SIG-M5 treated with dmso at 0.1 percent for 504 hours (cell line): ENCODE measurements at regions not wholly inside any gene's neighbourhood (a gene's known extent, or its start where the extent isn't known, plus 50 kb on each side); places are given as distances from the start of the nearest gene placed in this dataset.

Experiments used
- DNase-seq: peaks from one replicate; lab custom pipeline; 2025; ENCODE audit not compliant: unreplicated experiment; lab: John Stamatoyannopoulos, UW

- no peak for DNase-seq
These were observed 280.8 kb downstream of the ARHGAP12 start for GRCh38 chr10:31647861-31648260.

- no peak for DNase-seq
These were observed 282.1 kb downstream of the ARHGAP12 start for GRCh38 chr10:31646519-31646918.

- no peak for DNase-seq
These were observed 282.8 kb downstream of the ARHGAP12 start for GRCh38 chr10:31645786-31646185.

GRCh38 chr10:31644931-31645633 is 283.5 kb downstream of the ARHGAP12 start:
- DNase-seq = no peak

GRCh38 chr10:31642281-31642680 is 286.4 kb downstream of the ARHGAP12 start:
- DNase-seq = no peak

GRCh38 chr10:31635415-31636065 is 293.1 kb downstream of the ARHGAP12 start:
- no peak for DNase-seq

- no peak for DNase-seq
These were observed 293.6 kb downstream of the ARHGAP12 start for GRCh38 chr10:31635009-31635408.

GRCh38 chr10:31630861-31631567 is 297.6 kb downstream of the ARHGAP12 start:
- DNase-seq = no peak

- DNase-seq = no peak
These were observed 303.1 kb downstream of the ARHGAP12 start for GRCh38 chr10:31625566-31625965.

- DNase-seq = no peak
These were observed 304.0 kb downstream of the ARHGAP12 start for GRCh38 chr10:31624611-31625010.

GRCh38 chr10:31623947-31624346 is 304.7 kb downstream of the ARHGAP12 start:
- no peak for DNase-seq

GRCh38 chr10:31623466-31623865 is 304.4 kb downstream of the ZEB1 start:
- DNase-seq = no peak

- no peak for DNase-seq
These were observed 304.0 kb downstream of the ZEB1 start for GRCh38 chr10:31622978-31623377.

- DNase-seq = no peak
These were observed 302.7 kb downstream of the ZEB1 start for GRCh38 chr10:31621733-31622132.

- no peak for DNase-seq
These were observed 301.5 kb downstream of the ZEB1 start for GRCh38 chr10:31620226-31621151.

- no peak for DNase-seq
These were observed 300.6 kb downstream of the ZEB1 start for GRCh38 chr10:31619531-31620061.

- DNase-seq = no peak
These were observed 299.7 kb downstream of the ZEB1 start for GRCh38 chr10:31618541-31619291.

- no peak for DNase-seq
These were observed 298.7 kb downstream of the ZEB1 start for GRCh38 chr10:31617757-31618156.

GRCh38 chr10:31617133-31617532 is 298.1 kb downstream of the ZEB1 start:
- DNase-seq = no peak

- no peak for DNase-seq
These were observed 296.1 kb downstream of the ZEB1 start for GRCh38 chr10:31615129-31615528.
